ENCODE measurements at regions not wholly inside any gene's neighbourhood (a gene's known extent, or its start where the extent isn't known, plus 50 kb on each side); places are given as distances from the start of the nearest gene placed in this dataset.
A peak's percentile ranks its signal among the peaks of the same experiment; 100 is the strongest.

DNA sequence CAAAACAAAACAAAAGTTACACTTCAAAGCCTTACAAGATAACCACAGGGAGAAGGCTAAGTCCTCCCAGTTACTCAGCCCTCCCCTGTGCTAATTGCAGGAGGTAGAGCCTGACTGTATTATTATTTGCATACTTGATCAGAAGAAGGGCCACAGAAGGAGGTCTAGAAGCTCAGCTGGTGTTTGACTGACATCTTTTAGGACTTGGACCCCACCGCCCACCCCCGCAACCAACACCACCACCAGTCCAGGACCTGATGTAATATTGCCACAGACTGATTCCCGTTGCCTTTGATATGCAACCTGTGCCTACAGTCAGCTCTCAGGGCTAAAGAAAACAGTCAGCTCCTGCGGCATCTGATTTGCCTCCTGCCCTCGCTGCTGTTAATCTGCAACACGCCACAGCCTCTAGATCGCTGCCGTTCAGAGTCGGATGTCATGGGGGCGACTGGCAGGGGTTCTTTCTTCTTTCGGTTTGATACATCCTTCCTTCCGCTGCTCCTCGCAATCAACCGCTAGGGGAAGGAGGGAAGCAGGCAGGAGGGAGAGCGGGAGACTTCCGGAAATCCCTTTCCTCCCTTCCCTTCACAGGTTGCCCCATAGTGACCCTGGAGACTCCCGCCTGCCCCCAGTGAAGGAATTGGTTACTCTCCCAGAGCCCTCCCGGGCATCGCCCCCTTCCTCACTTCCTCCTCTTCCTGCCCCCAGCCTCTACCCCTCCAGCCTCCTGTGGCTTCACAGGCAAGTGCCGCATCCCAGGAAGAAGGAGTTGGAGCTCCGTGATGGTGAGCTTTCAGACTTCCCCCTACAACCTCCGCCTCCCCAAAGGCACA, 90.5 kb upstream of the SOX9 start:
- TF ChIP-seq, protein P1, sequence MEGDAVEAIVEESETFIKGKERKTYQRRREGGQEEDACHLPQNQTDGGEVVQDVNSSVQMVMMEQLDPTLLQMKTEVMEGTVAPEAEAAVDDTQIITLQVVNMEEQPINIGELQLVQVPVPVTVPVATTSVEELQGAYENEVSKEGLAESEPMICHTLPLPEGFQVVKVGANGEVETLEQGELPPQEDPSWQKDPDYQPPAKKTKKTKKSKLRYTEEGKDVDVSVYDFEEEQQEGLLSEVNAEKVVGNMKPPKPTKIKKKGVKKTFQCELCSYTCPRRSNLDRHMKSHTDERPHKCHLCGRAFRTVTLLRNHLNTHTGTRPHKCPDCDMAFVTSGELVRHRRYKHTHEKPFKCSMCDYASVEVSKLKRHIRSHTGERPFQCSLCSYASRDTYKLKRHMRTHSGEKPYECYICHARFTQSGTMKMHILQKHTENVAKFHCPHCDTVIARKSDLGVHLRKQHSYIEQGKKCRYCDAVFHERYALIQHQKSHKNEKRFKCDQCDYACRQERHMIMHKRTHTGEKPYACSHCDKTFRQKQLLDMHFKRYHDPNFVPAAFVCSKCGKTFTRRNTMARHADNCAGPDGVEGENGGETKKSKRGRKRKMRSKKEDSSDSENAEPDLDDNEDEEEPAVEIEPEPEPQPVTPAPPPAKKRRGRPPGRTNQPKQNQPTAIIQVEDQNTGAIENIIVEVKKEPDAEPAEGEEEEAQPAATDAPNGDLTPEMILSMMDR (conservative IDR thresholded peaks at IDR 0.05; ENCODE audit: low read depth in 2 of 2), result peak; percentile 40 to 45; a peak in 3 of 4 replicates
- TF ChIP-seq POLR2AphosphoS5 (IDR thresholded peaks at IDR 0.05; ENCODE audit: low read depth) (no peak), EZH2phosphoT487 (IDR thresholded peaks at IDR 0.05; ENCODE audit: unreplicated experiment) (no peak), EZH2 (IDR thresholded peaks at IDR 0.05; ENCODE audit: low read depth, unreplicated experiment) (no peak), CREB1 (CRISPR knock-in tag; IDR thresholded peaks at IDR 0.05; ENCODE audit: low read depth) (peak; percentile 30)
- TF ChIP-seq, protein P2, sequence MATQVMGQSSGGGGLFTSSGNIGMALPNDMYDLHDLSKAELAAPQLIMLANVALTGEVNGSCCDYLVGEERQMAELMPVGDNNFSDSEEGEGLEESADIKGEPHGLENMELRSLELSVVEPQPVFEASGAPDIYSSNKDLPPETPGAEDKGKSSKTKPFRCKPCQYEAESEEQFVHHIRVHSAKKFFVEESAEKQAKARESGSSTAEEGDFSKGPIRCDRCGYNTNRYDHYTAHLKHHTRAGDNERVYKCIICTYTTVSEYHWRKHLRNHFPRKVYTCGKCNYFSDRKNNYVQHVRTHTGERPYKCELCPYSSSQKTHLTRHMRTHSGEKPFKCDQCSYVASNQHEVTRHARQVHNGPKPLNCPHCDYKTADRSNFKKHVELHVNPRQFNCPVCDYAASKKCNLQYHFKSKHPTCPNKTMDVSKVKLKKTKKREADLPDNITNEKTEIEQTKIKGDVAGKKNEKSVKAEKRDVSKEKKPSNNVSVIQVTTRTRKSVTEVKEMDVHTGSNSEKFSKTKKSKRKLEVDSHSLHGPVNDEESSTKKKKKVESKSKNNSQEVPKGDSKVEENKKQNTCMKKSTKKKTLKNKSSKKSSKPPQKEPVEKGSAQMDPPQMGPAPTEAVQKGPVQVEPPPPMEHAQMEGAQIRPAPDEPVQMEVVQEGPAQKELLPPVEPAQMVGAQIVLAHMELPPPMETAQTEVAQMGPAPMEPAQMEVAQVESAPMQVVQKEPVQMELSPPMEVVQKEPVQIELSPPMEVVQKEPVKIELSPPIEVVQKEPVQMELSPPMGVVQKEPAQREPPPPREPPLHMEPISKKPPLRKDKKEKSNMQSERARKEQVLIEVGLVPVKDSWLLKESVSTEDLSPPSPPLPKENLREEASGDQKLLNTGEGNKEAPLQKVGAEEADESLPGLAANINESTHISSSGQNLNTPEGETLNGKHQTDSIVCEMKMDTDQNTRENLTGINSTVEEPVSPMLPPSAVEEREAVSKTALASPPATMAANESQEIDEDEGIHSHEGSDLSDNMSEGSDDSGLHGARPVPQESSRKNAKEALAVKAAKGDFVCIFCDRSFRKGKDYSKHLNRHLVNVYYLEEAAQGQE (IDR thresholded peaks at IDR 0.05; ENCODE audit: unreplicated experiment), result no peak

Data from GM23338 (cell line).